ENCODE measurements at regions not wholly inside any gene's neighbourhood (a gene's known extent, or its start where the extent isn't known, plus 50 kb on each side); places are given as distances from the start of the nearest gene placed in this dataset.
"Not testable (repeated sequence)": the region's sequence is repeated elsewhere in the genome, so short reads cannot be mapped to it uniquely, and the experiment has no call there.

GRCh38 chr6:26928190-26928589 is 268.6 kb upstream of the ZNF322 start:
- not testable (repeated sequence) for TF ChIP-seq CTCF (conservative IDR thresholded peaks at IDR 0.05 in 1 of 2, IDR thresholded peaks at IDR 0.05 in 1 of 2; ENCODE audit: extremely low read depth in 1 of 2, insufficient read depth in 1 of 2, low read depth in 1 of 2, low read length in 2 of 2); EZH2 (IDR thresholded peaks at IDR 0.05; ENCODE audit: borderline replicate concordance, low read length)

Measured in mammary epithelial cell (primary cell).